Body of pancreas (tissue), 4 donors: ENCODE measurements at regions not wholly inside any gene's neighbourhood (a gene's known extent, or its start where the extent isn't known, plus 50 kb on each side); places are given as distances from the start of the nearest gene placed in this dataset.

Experiments
- CTCF ChIP-seq, 7 experiments: fragments of 450-650 bp in 4 of 7; fragments of 200-600 bp in 3 of 7; sonication (generic) in 3 of 7; IDR thresholded peaks; one replicate each; pipeline ENCODE4 v1.5.1; 2016 to 2019; ENCODE audit warnings: antibody characterized with exemption in 7 of 7
- POLR2A ChIP-seq, 3 donors: fragments of 450-650 bp; IDR thresholded peaks; one replicate each; pipeline ENCODE4 v1.6.1; 2016; ENCODE audit warnings: antibody characterized with exemption in 3 of 3, mild to moderate bottlenecking in 2 of 3

GRCh38 chr16:72291121-72291520 lies 119.2 kb upstream of the PMFBP1 start:
- no peak for TF ChIP-seq CTCF (IDR thresholded peaks at IDR 0.05)
- no peak for TF ChIP-seq POLR2A (IDR thresholded peaks at IDR 0.05)
